Spleen (tissue), 11 donors: ENCODE measurements at regions not wholly inside any gene's neighbourhood (a gene's known extent, or its start where the extent isn't known, plus 50 kb on each side); places are given as distances from the start of the nearest gene placed in this dataset.

Experiments used
- DNase-seq: peaks from one replicate; pipeline ENCODE4 v3.0.0-alpha.2; 2020
- H3K27ac ChIP-seq, 8 donors: fragments of 200-600 bp; sonication (generic) in 7 of 8; 1 replicate in 4 of 8; 2 replicates in 4 of 8; pipeline versions ENCODE4 v1.5.0 to v1.8.0; 2016 to 2021; ENCODE audit warnings: inconsistent platforms in 4 of 8, mild to moderate bottlenecking in 4 of 8, moderate library complexity in 1 of 8
- H3K27me3 ChIP-seq, 7 donors: fragments of 200-600 bp; sonication (generic) in 6 of 7; replicated peaks in 1 of 7; 1 replicate in 4 of 7; 2 replicates in 3 of 7; pipeline versions ENCODE4 v1.5.0 to v1.8.0; 2016 to 2021; ENCODE audit warnings: inconsistent platforms in 3 of 7, mild to moderate bottlenecking in 1 of 7
- H3K36me3 ChIP-seq, 6 donors: fragments of 200-600 bp; sonication (generic) in 5 of 6; 1 replicate in 4 of 6; 2 replicates in 2 of 6; pipeline versions ENCODE4 v1.5.0 to v1.8.0; 2016 to 2021; ENCODE audit warnings: inconsistent platforms in 2 of 6
- H3K4me1 ChIP-seq, 6 donors: fragments of 200-600 bp; sonication (generic) in 5 of 6; 1 replicate in 3 of 6; 2 replicates in 3 of 6; pipeline versions ENCODE4 v1.5.0 to v1.8.0; 2016 to 2021; ENCODE audit warnings: inconsistent platforms in 3 of 6
- H3K4me3 ChIP-seq, 8 donors: fragments of 200-600 bp; sonication (generic) in 7 of 8; 1 replicate in 4 of 8; 2 replicates in 4 of 8; pipeline versions ENCODE4 v1.5.0 to v1.8.0; 2016 to 2021; ENCODE audit warnings: inconsistent platforms in 4 of 8, mild to moderate bottlenecking in 4 of 8, moderate library complexity in 2 of 8
- H3K9me3 ChIP-seq, 8 donors: fragments of 200-600 bp; sonication (generic) in 7 of 8; 1 replicate in 4 of 8; 2 replicates in 4 of 8; pipeline versions ENCODE4 v1.5.0 to v1.8.0; 2016 to 2021; ENCODE audit warnings: inconsistent platforms in 4 of 8
- POLR2A ChIP-seq, 3 donors: fragments of 450-650 bp; IDR thresholded peaks; one replicate each; pipeline ENCODE4 v1.5.1; 2017; ENCODE audit warnings: antibody characterized with exemption in 3 of 3, mild to moderate bottlenecking in 1 of 3
- POLR2AphosphoS5 ChIP-seq, 3 donors: sonication (generic); formaldehyde crosslinking; IDR thresholded peaks; one replicate each; pipeline ENCODE4 v1.5.1; 2017; ENCODE audit warnings: antibody characterized with exemption in 3 of 3
- WGBS, 5 donors: extraction: QIAGEN DNeasy Blood & Tissue Kit in 3 of 5; methylation state at CpG; one replicate each; pipeline versions ENCODE4 v1.1.5 to v1.1.7; 2013 to 2018; 5-methylcytosine and 5-hydroxymethylcytosine counted together
- intact Hi-C: fragments of 100-400 bp; cut with DNase I; formaldehyde crosslinking; loops from one replicate; pipeline ENCODE4 v1.15.0; 2023; ENCODE audit warnings: low total_unique reads
- TF ChIP-seq, protein P1 (sequence below), 11 experiments: fragments of 200-600 bp in 7 of 11; fragments of 450-650 bp in 4 of 11; sonication (generic) in 4 of 11; IDR thresholded peaks in 8 of 11; conservative IDR thresholded peaks in 3 of 11; 1 replicate in 7 of 11; 2 replicates in 4 of 11; pipeline versions ENCODE4 v1.4.0 to v1.8.0; 2016 to 2021; ENCODE audit warnings: antibody characterized with exemption in 11 of 11, inconsistent platforms in 4 of 11, mild to moderate bottlenecking in 1 of 11
- donor health status: healthy with polysubstance abuse.
- donor health status: DM: no; HTN: no; CAD: no; lungs with moderate emphysema.
- donor health status: DM: no; HTN: no; CAD: no.
- donor health status: Bipolar disorder and iron deficiency.
- donor health status: healthy.
- donor health status: DM: no; HTN: no; CAD: no.
- donor health status: DM: yes; HTN: yes; CAD: no.

DNA sequence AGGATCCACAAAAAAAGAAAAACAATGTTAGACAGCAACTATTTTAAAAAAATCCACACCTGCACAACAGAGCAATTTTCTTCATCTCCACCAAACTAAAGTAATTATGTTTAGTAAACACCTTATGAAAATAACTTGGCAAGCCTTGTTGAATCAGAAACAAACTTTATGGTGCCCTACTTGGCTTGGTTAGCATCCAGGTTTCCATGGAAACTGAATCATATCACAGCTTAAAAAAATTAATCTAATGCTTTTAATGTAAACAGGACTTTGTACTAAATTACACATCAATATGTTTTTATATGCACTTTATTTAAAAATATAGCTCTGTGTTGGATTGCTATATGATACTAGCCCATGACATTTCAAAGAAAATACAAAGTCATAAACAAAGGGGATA is 1882.4 kb downstream of the SUCLG1 start:
- Histone ChIP-seq H3K36me3 (no peaks in the 10 kb centered on the region), H3K9me3 (peaks cover 0 to 51% (median 37%) of the 10 kb centered on the region in 8 donors), H3K4me1 (no peaks in the 10 kb centered on the region), H3K27me3 (no peaks in the 10 kb centered on the region), H3K27ac (no peak overlapping the region), H3K4me3 (no peak overlapping the region)
- TF ChIP-seq POLR2A (IDR thresholded peaks at IDR 0.05) (no peak), POLR2AphosphoS5 (IDR thresholded peaks at IDR 0.05) (no peak)
- TF ChIP-seq, protein P1, sequence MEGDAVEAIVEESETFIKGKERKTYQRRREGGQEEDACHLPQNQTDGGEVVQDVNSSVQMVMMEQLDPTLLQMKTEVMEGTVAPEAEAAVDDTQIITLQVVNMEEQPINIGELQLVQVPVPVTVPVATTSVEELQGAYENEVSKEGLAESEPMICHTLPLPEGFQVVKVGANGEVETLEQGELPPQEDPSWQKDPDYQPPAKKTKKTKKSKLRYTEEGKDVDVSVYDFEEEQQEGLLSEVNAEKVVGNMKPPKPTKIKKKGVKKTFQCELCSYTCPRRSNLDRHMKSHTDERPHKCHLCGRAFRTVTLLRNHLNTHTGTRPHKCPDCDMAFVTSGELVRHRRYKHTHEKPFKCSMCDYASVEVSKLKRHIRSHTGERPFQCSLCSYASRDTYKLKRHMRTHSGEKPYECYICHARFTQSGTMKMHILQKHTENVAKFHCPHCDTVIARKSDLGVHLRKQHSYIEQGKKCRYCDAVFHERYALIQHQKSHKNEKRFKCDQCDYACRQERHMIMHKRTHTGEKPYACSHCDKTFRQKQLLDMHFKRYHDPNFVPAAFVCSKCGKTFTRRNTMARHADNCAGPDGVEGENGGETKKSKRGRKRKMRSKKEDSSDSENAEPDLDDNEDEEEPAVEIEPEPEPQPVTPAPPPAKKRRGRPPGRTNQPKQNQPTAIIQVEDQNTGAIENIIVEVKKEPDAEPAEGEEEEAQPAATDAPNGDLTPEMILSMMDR (IDR thresholded peaks at IDR 0.05 in 8 of 11, conservative IDR thresholded peaks at IDR 0.05 in 3 of 11): no peak
- intact Hi-C loops: no loop called here
- DNase-seq: no peak

DNA sequence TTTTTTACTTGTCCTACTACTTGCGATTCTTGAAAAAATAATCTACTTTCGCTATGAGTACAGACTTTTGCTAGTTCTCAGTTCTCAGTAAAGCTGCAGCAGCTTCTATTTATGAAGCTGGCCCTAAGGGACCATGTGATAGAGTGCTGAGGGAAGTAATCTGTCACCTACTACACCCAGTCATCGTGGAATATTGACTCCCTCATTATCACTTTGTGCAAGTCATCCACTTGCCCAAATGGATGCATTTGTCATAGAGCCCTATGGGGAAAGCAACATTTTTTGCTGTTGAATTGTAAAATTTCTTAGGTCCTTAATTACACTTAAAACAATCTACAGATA is 1919.8 kb downstream of the SUCLG1 start:
- Histone ChIP-seq H3K4me1 (no peaks in the 10 kb centered on the region), H3K27me3 (no peaks in the 10 kb centered on the region), H3K9me3 (peaks cover 0 to 9% (median 2%) of the 10 kb centered on the region in 8 donors), H3K27ac (no peak overlapping the region), H3K36me3 (no peaks in the 10 kb centered on the region), H3K4me3 (no peak overlapping the region)
- no peak for DNase-seq
- TF ChIP-seq POLR2A (IDR thresholded peaks at IDR 0.05): no peak
- TF ChIP-seq POLR2AphosphoS5 (IDR thresholded peaks at IDR 0.05): no peak
- TF ChIP-seq, protein P1 (IDR thresholded peaks at IDR 0.05 in 8 of 11, conservative IDR thresholded peaks at IDR 0.05 in 3 of 11): no peak
- intact Hi-C loops: no loop called here
- WGBS, 5 donors: 47 to 64% (median 49%) methylated on average over 3 of the region's 3 CpGs

DNA sequence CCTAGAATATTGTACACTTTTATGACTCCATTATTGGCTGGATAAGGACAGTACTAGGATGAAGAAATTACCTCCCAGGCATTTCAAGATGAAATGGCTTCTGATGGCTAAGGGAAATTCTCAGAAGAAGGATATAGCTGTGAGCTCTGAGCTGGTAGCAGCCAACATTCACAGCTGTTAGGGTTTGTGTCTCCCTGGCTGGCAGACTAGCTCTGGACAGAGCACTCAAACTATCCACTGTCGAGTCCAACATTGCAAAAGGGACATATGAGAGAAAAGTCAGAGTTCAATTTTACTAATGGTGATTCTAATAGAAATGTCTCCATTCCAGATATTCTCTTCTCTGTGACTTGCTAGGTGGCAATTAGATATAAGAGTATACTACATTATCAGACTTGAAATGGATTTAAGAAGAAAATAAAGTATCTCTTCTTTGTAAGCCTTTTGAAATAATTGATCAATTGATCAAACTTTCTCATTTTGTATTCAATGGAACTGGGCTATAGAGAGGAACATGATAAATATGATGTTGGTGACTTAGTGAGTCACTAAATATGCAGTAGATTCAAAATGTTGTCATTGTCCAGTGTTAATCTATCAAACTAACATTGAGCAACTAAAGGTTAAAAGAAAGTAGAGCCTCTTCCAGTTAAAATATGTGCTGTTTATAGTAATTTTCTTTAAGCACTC is 1920.3 kb downstream of the SUCLG1 start:
- WGBS, 5 donors: 56 to 76% (median 63%) methylated on average over 1 of the region's 1 CpG
- Histone ChIP-seq H3K4me1 (no peaks in the 10 kb centered on the region), H3K4me3 (no peak overlapping the region), H3K36me3 (no peaks in the 10 kb centered on the region), H3K27me3 (no peaks in the 10 kb centered on the region), H3K9me3 (peaks cover 0 to 9% (median 2%) of the 10 kb centered on the region in 8 donors), H3K27ac (no peak overlapping the region)
- intact Hi-C loops: no loop called here
- DNase-seq: no peak
- TF ChIP-seq POLR2AphosphoS5 (IDR thresholded peaks at IDR 0.05): no peak
- TF ChIP-seq, protein P1 (IDR thresholded peaks at IDR 0.05 in 8 of 11, conservative IDR thresholded peaks at IDR 0.05 in 3 of 11): no peak
- TF ChIP-seq POLR2A (IDR thresholded peaks at IDR 0.05): no peak

DNA sequence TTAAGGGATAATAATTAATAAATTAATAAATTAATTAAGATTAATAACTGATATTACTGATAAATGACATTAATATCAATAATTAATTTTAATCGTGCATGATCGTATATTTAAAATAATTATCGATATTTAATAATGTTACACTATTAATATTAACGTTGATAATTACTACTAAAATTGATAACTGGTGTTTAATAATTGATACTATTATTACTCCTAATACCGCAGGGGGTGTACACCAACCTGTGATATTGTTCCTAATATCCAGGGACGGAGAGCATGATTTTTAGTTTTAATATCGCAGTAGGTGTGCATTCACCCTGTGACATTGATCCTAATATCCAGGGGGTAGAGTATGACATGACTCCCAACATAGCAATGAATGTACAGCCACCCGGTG is 1930.8 kb downstream of the SUCLG1 start:
- no peaks in the 10 kb centered on the region for H3K4me1 ChIP-seq
- H3K4me3 ChIP-seq: no peak overlapping the region
- H3K27me3 ChIP-seq: no peaks in the 10 kb centered on the region
- H3K27ac ChIP-seq: no peak overlapping the region
- peaks cover 0 to 27% (median 13%) of the 10 kb centered on the region in 8 donors for H3K9me3 ChIP-seq
- no peak for DNase-seq
- 86 to 91% (median 89%) methylated on average over 8 of the region's 8 CpGs for WGBS, 5 donors
- TF ChIP-seq, protein P1 (IDR thresholded peaks at IDR 0.05 in 8 of 11, conservative IDR thresholded peaks at IDR 0.05 in 3 of 11): no peak
- no peak for TF ChIP-seq POLR2AphosphoS5 (IDR thresholded peaks at IDR 0.05)
- no peak for TF ChIP-seq POLR2A (IDR thresholded peaks at IDR 0.05)
- intact Hi-C loops: no loop called here
- no peaks in the 10 kb centered on the region for H3K36me3 ChIP-seq
